Muscle layer of colon (tissue), 2 donors: ENCODE measurements at regions not wholly inside any gene's neighbourhood (a gene's known extent, or its start where the extent isn't known, plus 50 kb on each side); places are given as distances from the start of the nearest gene placed in this dataset.

Experiments
- H3K27ac ChIP-seq: one replicate; pipeline ENCODE4 v1.7.0; 2013; ENCODE audit warnings: low read depth, mild to moderate bottlenecking, low read length, moderate library complexity
- H3K27me3 ChIP-seq, 2 donors: one replicate each; pipeline ENCODE4 v1.7.0; 2013; ENCODE audit warnings: low read length in 2 of 2, mild to moderate bottlenecking in 2 of 2; ENCODE audit not compliant: insufficient read depth in 2 of 2, control insufficient read depth in 1 of 2
- H3K36me3 ChIP-seq: one replicate; pipeline ENCODE4 v1.7.0; 2013; ENCODE audit warnings: mild to moderate bottlenecking, low read length; ENCODE audit not compliant: insufficient read depth
- H3K4me1 ChIP-seq: one replicate; pipeline ENCODE4 v1.7.0; 2013; ENCODE audit warnings: mild to moderate bottlenecking, low read length; ENCODE audit not compliant: insufficient read depth
- H3K4me3 ChIP-seq, 2 donors: one replicate each; pipeline ENCODE4 v1.7.0; 2013; ENCODE audit warnings: low read length in 2 of 2, low read depth in 1 of 2, mild to moderate bottlenecking in 1 of 2, moderate library complexity in 1 of 2
- H3K9ac ChIP-seq: one replicate; pipeline ENCODE4 v1.7.0; 2013; ENCODE audit warnings: low read length
- H3K9me3 ChIP-seq: one replicate; pipeline ENCODE4 v1.7.0; 2013; ENCODE audit warnings: mild to moderate bottlenecking, low read length
- donor health status: abdominal sarcoma.
- donor health status: Adenocarcinoma of cecum.

DNA sequence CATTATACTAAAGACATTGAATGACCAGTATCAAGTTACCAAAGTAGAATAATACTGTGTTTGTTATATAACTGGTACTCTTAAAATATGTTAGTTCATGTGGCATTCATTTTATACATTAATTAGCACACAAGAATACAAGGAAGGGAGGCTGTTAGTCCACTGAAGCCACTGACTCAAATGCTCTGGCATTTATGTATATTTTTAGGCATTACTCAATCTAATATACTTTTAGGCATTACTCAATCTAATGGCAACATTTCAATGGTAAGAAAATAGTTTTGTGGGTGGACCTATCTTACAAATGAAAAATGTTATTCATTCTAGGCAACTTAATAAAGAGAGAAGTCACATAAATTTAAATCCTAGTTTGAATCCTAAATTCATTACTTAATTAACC lies 874.4 kb upstream of the USP15 start:
- no peaks in the 10 kb centered on the region for H3K27me3 ChIP-seq
- H3K36me3 ChIP-seq, result no peaks in the 10 kb centered on the region
- no peak overlapping the region for H3K27ac ChIP-seq
- H3K9ac ChIP-seq, result no peak overlapping the region
- no peaks in the 10 kb centered on the region for H3K4me1 ChIP-seq
- no peaks in the 10 kb centered on the region for H3K9me3 ChIP-seq
- no peak overlapping the region for H3K4me3 ChIP-seq

GRCh38 chr12:61397668-61398067 lies 862.5 kb upstream of the USP15 start:
- H3K27me3 ChIP-seq, result no peaks in the 10 kb centered on the region
- H3K36me3 ChIP-seq, result no peaks in the 10 kb centered on the region
- no peak overlapping the region for H3K9ac ChIP-seq
- H3K27ac ChIP-seq, result no peak overlapping the region
- H3K4me1 ChIP-seq, result no peaks in the 10 kb centered on the region
- no peaks in the 10 kb centered on the region for H3K9me3 ChIP-seq
- no peak overlapping the region for H3K4me3 ChIP-seq

GRCh38 chr12:61412201-61412600 lies 848.0 kb upstream of the USP15 start:
- H3K36me3 ChIP-seq, result no peaks in the 10 kb centered on the region
- H3K27me3 ChIP-seq, result no peaks in the 10 kb centered on the region
- no peak overlapping the region for H3K9ac ChIP-seq
- H3K4me1 ChIP-seq, result no peaks in the 10 kb centered on the region
- H3K27ac ChIP-seq, result no peak overlapping the region
- H3K4me3 ChIP-seq, result no peak overlapping the region
- no peaks in the 10 kb centered on the region for H3K9me3 ChIP-seq

DNA sequence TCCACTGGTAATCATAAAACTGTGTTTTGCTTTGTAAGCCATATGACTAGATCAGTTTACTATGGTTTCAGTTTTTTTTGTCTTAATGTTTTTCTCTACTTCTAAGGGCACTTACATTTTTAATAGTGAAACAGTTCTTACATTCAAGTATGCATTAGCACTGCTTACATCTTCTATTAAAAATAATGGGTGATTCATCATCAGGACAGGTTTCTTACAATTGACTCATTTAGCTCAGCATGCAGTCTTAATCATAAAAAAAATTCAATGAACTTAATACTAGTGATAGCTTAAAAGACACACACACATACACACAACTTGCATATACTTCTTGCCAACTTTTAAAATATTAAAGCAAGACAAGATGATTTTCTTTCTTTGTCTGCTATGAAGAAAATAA lies 845.7 kb upstream of the USP15 start:
- Histone ChIP-seq H3K9ac (no peak overlapping the region), H3K36me3 (no peaks in the 10 kb centered on the region), H3K27me3 (no peaks in the 10 kb centered on the region), H3K9me3 (no peaks in the 10 kb centered on the region), H3K4me3 (no peak overlapping the region), H3K27ac (no peak overlapping the region), H3K4me1 (no peaks in the 10 kb centered on the region)

- no peaks in the 10 kb centered on the region for H3K27me3 ChIP-seq
- H3K4me1 ChIP-seq, result no peaks in the 10 kb centered on the region
- no peak overlapping the region for H3K9ac ChIP-seq
- no peaks in the 10 kb centered on the region for H3K36me3 ChIP-seq
- H3K9me3 ChIP-seq, result no peaks in the 10 kb centered on the region
- H3K4me3 ChIP-seq, result no peak overlapping the region
- no peak overlapping the region for H3K27ac ChIP-seq
Observed at GRCh38 chr12:61422786-61423185, 837.4 kb upstream of the USP15 start.

DNA sequence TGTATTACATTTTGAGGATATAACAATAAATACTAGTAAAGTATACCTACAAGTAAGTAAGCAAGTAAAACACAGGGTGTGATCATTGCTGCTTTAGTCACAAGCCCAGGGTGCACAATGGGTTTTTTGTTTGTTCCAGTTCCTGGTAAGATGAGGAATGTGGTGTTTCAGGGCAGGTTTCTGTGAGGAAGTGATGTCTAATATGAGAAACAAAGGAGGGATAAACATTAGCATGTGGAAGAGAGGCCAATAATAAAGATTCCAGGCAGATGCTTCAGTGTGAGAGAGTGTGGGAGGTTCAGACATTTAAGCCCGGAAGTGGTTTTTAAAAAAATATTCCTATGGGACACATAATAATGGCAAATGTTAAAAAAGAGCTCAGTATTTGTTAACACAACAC lies 808.1 kb upstream of the USP15 start:
- no peaks in the 10 kb centered on the region for H3K27me3 ChIP-seq
- H3K4me3 ChIP-seq, result no peak overlapping the region
- H3K9me3 ChIP-seq, result no peaks in the 10 kb centered on the region
- no peak overlapping the region for H3K9ac ChIP-seq
- H3K4me1 ChIP-seq, result no peaks in the 10 kb centered on the region
- H3K27ac ChIP-seq, result no peak overlapping the region
- H3K36me3 ChIP-seq, result no peaks in the 10 kb centered on the region

- Histone ChIP-seq H3K27me3 (no peaks in the 10 kb centered on the region), H3K9me3 (no peaks in the 10 kb centered on the region), H3K4me3 (no peak overlapping the region), H3K36me3 (no peaks in the 10 kb centered on the region), H3K4me1 (no peaks in the 10 kb centered on the region), H3K9ac (no peak overlapping the region), H3K27ac (no peak overlapping the region)
Observed at GRCh38 chr12:61487728-61488127, 772.5 kb upstream of the USP15 start.

- Histone ChIP-seq H3K27ac (no peak overlapping the region), H3K9ac (no peak overlapping the region), H3K4me1 (no peaks in the 10 kb centered on the region), H3K36me3 (no peaks in the 10 kb centered on the region), H3K4me3 (no peak overlapping the region), H3K9me3 (no peaks in the 10 kb centered on the region), H3K27me3 (no peaks in the 10 kb centered on the region)
Observed at GRCh38 chr12:61490526-61491498, 769.4 kb upstream of the USP15 start.

DNA sequence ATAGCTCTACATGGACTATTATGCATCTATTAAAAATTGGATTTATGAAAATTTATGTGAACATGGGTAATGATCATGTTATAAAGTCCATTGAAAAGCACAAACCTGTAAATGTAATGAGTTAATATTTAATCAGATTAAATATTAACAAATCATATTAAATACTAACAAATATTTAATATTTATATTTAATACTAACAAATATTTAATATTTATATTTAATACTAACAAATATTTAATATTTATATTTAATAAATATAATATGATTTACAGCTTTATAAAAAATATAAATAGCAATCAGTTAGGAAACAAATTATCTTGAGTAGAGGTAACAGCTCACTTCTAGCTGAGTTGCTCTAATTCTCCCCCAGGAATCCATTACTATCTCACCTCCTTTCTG lies 758.0 kb upstream of the USP15 start:
- Histone ChIP-seq H3K4me3 (no peak overlapping the region), H3K9me3 (no peaks in the 10 kb centered on the region), H3K36me3 (no peaks in the 10 kb centered on the region), H3K27ac (no peak overlapping the region), H3K9ac (no peak overlapping the region), H3K27me3 (no peaks in the 10 kb centered on the region), H3K4me1 (no peaks in the 10 kb centered on the region)

- Histone ChIP-seq H3K36me3 (no peaks in the 10 kb centered on the region), H3K9ac (no peak overlapping the region), H3K27me3 (no peaks in the 10 kb centered on the region), H3K4me1 (no peaks in the 10 kb centered on the region), H3K4me3 (no peak overlapping the region), H3K9me3 (no peaks in the 10 kb centered on the region), H3K27ac (no peak overlapping the region)
Observed at GRCh38 chr12:61504396-61505080, 755.7 kb upstream of the USP15 start.

GRCh38 chr12:61513499-61513898 lies 746.7 kb upstream of the USP15 start:
- peaks cover 3% of the 10 kb centered on the region for H3K4me1 ChIP-seq
- no peak overlapping the region for H3K4me3 ChIP-seq
- H3K9ac ChIP-seq, result no peak overlapping the region
- no peaks in the 10 kb centered on the region for H3K36me3 ChIP-seq
- no peak overlapping the region for H3K27ac ChIP-seq
- no peaks in the 10 kb centered on the region for H3K27me3 ChIP-seq
- H3K9me3 ChIP-seq, result no peaks in the 10 kb centered on the region
